ENCODE measurements at regions not wholly inside any gene's neighbourhood (a gene's known extent, or its start where the extent isn't known, plus 50 kb on each side); places are given as distances from the start of the nearest gene placed in this dataset.

DNA sequence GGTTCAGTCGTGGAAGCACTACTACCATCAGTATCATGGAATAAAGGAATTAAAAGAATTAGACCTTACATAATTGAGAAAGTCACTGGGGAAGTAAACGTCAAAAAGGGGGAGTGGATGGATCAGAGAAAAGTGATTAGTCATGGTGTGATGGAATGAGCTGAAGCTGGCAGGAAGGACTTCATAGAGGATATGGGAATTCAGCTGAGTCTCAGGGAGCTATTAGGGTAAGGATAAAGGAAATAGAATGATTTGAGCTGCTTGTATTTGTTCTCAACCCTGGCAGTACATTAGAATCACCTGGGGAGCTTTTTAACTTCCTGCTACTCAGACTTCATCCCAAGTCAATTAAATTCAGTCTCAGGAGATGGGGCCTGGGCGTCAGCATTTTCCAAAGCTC lies 53.4 kb upstream of the SETBP1 start:
- DNase-seq, result no peak

DNA sequence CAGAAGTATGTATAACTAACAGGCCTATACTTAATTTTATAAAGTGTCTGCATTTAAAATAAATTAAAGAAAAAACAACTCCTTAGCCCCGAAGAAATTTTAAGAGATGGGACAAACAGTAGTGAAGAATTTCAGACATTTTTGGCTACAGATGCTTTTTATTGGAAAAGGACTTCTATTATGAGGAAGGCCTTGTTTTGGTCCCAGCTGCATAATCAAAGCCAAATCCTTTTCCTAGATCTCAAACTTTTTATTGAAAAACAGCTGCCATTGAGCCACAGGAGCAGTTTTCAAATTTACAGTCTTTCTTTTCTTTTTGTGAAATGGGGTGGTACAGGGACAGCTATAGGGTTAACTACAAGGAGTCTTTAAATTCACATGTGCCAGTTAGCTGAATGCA lies 51.3 kb upstream of the SETBP1 start:
- DNase-seq, result no peak

DNA sequence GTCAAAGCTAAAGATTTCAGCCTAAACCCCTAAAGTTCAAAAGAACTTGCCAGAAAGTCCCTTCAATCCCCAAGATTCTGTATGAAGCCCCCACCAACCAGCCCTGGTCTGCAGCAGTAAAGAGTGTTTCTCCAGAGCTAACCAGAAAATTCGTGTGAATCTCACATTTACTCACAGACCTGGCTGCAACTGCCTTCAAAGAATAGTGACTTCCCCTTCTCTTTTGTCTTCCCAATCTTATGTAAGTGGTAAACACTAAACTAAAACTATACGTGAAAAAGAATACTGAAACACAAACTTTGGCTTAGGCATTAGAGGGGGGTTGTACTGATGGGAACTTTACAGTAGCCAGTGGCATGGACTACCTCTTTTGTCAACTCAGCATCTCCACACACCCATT lies 50.6 kb upstream of the SETBP1 start:
- no peak for DNase-seq

Measured in NCI-H1436 treated with DMSO at 0.1 percent for 48 hours (cell line).